ENCODE measurements at regions not wholly inside any gene's neighbourhood (a gene's known extent, or its start where the extent isn't known, plus 50 kb on each side); places are given as distances from the start of the nearest gene placed in this dataset.

- Histone ChIP-seq H3K36me3 (no peaks in the 10 kb centered on the region), H3K4me1 (no peaks in the 10 kb centered on the region), H3K4me2 (no peak overlapping the region), H3K9me3 (no peaks in the 10 kb centered on the region), H3K4me3 (no peak overlapping the region), H3K9ac (no peak overlapping the region), H3K27me3 (no peaks in the 10 kb centered on the region), H4K20me1 (no peaks in the 10 kb centered on the region), H3K27ac (no peak overlapping the region)
- TF ChIP-seq Cebpa-rat (IDR thresholded peaks at IDR 0.05) = no peak
Observed at GRCh38 chr5:104817127-104817526, 1254.5 kb upstream of the NUDT12 start.

GRCh38 chr5:104815212-104815611 is 1252.6 kb upstream of the NUDT12 start:
- no peak for TF ChIP-seq Cebpa-rat (IDR thresholded peaks at IDR 0.05)
- no peak overlapping the region for H3K9ac ChIP-seq
- H4K20me1 ChIP-seq = no peaks in the 10 kb centered on the region
- no peaks in the 10 kb centered on the region for H3K27me3 ChIP-seq
- no peaks in the 10 kb centered on the region for H3K9me3 ChIP-seq
- H3K36me3 ChIP-seq = no peaks in the 10 kb centered on the region
- no peaks in the 10 kb centered on the region for H3K4me1 ChIP-seq
- H3K27ac ChIP-seq = no peak overlapping the region
- H3K4me2 ChIP-seq = no peak overlapping the region
- H3K4me3 ChIP-seq = no peak overlapping the region

DNA sequence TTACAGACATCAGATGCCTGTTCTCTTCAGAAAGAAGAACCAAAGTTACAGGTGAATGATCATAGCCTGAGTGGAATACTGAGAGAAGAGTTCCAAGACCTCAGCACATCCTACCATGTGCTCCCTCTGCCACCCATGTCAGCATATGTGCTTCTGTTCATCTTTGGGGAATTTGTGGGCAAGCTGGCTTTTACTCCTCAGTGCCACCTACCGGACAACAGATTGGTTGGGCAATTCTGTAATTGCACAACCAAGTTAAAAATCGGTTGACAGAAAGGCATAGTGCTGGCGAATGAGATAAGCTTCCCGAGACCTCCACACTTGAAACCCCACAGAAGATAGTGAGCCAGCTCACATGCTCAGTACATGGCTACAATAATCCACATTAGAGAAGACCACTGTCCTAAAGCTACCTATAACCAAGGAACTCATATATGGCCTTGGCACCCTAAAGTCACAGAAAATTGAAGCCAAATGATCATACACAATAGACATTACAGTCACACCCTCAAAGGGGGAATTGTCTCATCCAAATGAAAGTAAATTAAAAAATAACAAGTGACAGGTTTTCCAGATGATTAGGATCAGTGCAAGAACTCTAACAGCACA is 1238.0 kb upstream of the NUDT12 start:
- Histone ChIP-seq H3K36me3 (no peaks in the 10 kb centered on the region), H3K4me2 (no peak overlapping the region), H3K9me3 (no peaks in the 10 kb centered on the region), H4K20me1 (no peaks in the 10 kb centered on the region), H3K27me3 (no peaks in the 10 kb centered on the region), H3K4me1 (no peaks in the 10 kb centered on the region), H3K27ac (no peak overlapping the region), H3K4me3 (no peak overlapping the region), H3K9ac (no peak overlapping the region)
- TF ChIP-seq Cebpa-rat (IDR thresholded peaks at IDR 0.05) = no peak

- H3K36me3 ChIP-seq = no peaks in the 10 kb centered on the region
- no peak overlapping the region for H3K4me3 ChIP-seq
- H3K9me3 ChIP-seq = no peaks in the 10 kb centered on the region
- H3K27me3 ChIP-seq = no peaks in the 10 kb centered on the region
- no peak for TF ChIP-seq Cebpa-rat (IDR thresholded peaks at IDR 0.05)
- no peak overlapping the region for H3K9ac ChIP-seq
- no peak overlapping the region for H3K4me2 ChIP-seq
- no peak overlapping the region for H3K27ac ChIP-seq
- H3K4me1 ChIP-seq = no peaks in the 10 kb centered on the region
- no peaks in the 10 kb centered on the region for H4K20me1 ChIP-seq
Observed at GRCh38 chr5:104793755-104794080, 1231.1 kb upstream of the NUDT12 start.

DNA sequence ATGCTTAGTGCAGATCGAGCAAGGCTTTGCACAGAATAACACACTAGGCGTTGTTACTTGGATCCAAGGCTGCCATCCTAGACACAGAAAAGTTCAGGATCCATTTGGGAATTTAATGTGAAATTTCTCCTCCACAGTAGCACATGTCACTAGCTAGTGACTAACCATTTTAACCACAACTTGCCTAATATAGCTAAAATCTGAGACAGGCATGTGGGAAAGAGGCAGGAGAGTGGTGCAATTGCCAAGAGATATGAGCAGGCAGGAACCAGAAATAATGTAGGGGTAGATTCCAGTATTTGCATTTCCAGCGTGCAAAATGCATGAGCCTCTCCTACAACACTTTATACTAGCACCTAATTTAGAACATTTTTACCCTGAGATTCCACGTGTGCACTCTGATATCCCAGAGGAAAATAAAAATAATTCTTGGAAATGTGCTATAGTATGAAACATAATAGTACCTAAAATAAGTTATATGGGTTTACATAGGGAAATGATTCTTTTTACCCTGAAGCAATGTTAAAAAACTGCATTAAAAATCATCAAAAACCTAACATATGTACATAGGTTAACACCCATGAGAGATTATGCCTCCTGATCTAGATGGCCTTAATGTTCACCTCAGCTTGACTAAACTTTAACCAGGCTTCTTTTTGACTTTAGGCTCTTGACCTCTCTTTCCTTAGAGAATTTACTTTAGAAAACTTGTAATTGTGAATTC is 1230.6 kb upstream of the NUDT12 start:
- Histone ChIP-seq H3K27ac (no peak overlapping the region), H3K4me3 (no peak overlapping the region), H3K4me1 (no peaks in the 10 kb centered on the region), H3K9me3 (no peaks in the 10 kb centered on the region), H4K20me1 (no peaks in the 10 kb centered on the region), H3K27me3 (no peaks in the 10 kb centered on the region), H3K36me3 (no peaks in the 10 kb centered on the region), H3K9ac (no peak overlapping the region), H3K4me2 (no peak overlapping the region)
- TF ChIP-seq Cebpa-rat (IDR thresholded peaks at IDR 0.05) = no peak

GRCh38 chr5:104789366-104789765 is 1226.8 kb upstream of the NUDT12 start:
- H3K9me3 ChIP-seq = 0 out of 2 replicates have a peak, but pooled peaks cover 5% of the 10 kb centered on the region
- TF ChIP-seq Cebpa-rat (IDR thresholded peaks at IDR 0.05) = no peak
- H3K4me2 ChIP-seq = no peak overlapping the region
- no peaks in the 10 kb centered on the region for H4K20me1 ChIP-seq
- no peaks in the 10 kb centered on the region for H3K4me1 ChIP-seq
- H3K27me3 ChIP-seq = no peaks in the 10 kb centered on the region
- no peaks in the 10 kb centered on the region for H3K36me3 ChIP-seq
- H3K9ac ChIP-seq = no peak overlapping the region
- no peak overlapping the region for H3K27ac ChIP-seq
- H3K4me3 ChIP-seq = no peak overlapping the region

GRCh38 chr5:104785097-104785496 is 1222.5 kb upstream of the NUDT12 start:
- H3K27me3 ChIP-seq = no peaks in the 10 kb centered on the region
- H3K9ac ChIP-seq = no peak overlapping the region
- H3K4me1 ChIP-seq = no peaks in the 10 kb centered on the region
- H3K36me3 ChIP-seq = no peaks in the 10 kb centered on the region
- H3K4me3 ChIP-seq = no peak overlapping the region
- H4K20me1 ChIP-seq = no peaks in the 10 kb centered on the region
- H3K4me2 ChIP-seq = no peak overlapping the region
- TF ChIP-seq Cebpa-rat (IDR thresholded peaks at IDR 0.05) = no peak
- no peak overlapping the region for H3K27ac ChIP-seq
- 0 out of 2 replicates have a peak, but pooled peaks cover 5% of the 10 kb centered on the region for H3K9me3 ChIP-seq

- no peaks in the 10 kb centered on the region for H4K20me1 ChIP-seq
- H3K27me3 ChIP-seq = no peaks in the 10 kb centered on the region
- H3K4me2 ChIP-seq = no peak overlapping the region
- no peak overlapping the region for H3K27ac ChIP-seq
- H3K36me3 ChIP-seq = no peaks in the 10 kb centered on the region
- no peaks in the 10 kb centered on the region for H3K4me1 ChIP-seq
- H3K4me3 ChIP-seq = no peak overlapping the region
- no peak overlapping the region for H3K9ac ChIP-seq
- no peaks in the 10 kb centered on the region for H3K9me3 ChIP-seq
- TF ChIP-seq Cebpa-rat (IDR thresholded peaks at IDR 0.05) = no peak
Observed at GRCh38 chr5:104774372-104774771, 1211.8 kb upstream of the NUDT12 start.

DNA sequence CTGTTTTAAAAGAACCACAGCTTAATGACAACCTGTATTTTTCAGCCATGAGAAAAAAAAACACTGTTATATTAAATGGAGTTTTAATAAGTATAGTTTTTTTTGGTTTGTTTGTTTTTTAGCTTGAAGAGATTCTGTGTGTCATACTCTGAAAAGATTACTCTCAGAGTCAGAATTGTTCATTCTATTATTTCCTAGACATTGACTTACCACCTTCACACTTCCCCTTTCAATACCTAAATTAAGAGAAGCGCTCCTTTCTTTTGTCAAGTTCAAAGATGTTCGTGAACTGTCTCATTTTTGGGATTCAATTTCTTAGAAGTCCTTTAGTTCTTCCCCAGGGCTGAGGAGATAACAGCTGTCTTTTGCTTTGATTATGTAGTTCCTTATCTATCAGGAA is 1201.6 kb upstream of the NUDT12 start:
- no peak overlapping the region for H3K4me3 ChIP-seq
- no peaks in the 10 kb centered on the region for H3K27me3 ChIP-seq
- H3K36me3 ChIP-seq = no peaks in the 10 kb centered on the region
- TF ChIP-seq Cebpa-rat (IDR thresholded peaks at IDR 0.05) = no peak
- no peak overlapping the region for H3K27ac ChIP-seq
- H3K4me1 ChIP-seq = no peaks in the 10 kb centered on the region
- no peaks in the 10 kb centered on the region for H4K20me1 ChIP-seq
- no peak overlapping the region for H3K9ac ChIP-seq
- no peaks in the 10 kb centered on the region for H3K9me3 ChIP-seq
- no peak overlapping the region for H3K4me2 ChIP-seq

- Histone ChIP-seq H3K9ac (no peak overlapping the region), H3K27me3 (no peaks in the 10 kb centered on the region), H3K9me3 (no peaks in the 10 kb centered on the region), H3K36me3 (no peaks in the 10 kb centered on the region), H3K4me3 (no peak overlapping the region), H3K4me2 (no peak overlapping the region), H3K27ac (no peak overlapping the region), H3K4me1 (no peaks in the 10 kb centered on the region), H4K20me1 (no peaks in the 10 kb centered on the region)
- no peak for TF ChIP-seq Cebpa-rat (IDR thresholded peaks at IDR 0.05)
Observed at GRCh38 chr5:104763216-104763615, 1200.6 kb upstream of the NUDT12 start.
